ELF-1 (cell line): ENCODE measurements at regions not wholly inside any gene's neighbourhood (a gene's known extent, or its start where the extent isn't known, plus 50 kb on each side); places are given as distances from the start of the nearest gene placed in this dataset.
"Not testable (repeated sequence)": the region's sequence is repeated elsewhere in the genome, so short reads cannot be mapped to it uniquely, and the experiment has no call there.

Experiments
- DNase-seq: peaks from one replicate; pipeline ENCODE4 v3.0.0-alpha.2; 2016; ENCODE audit warnings: low read depth, low spot score

- DNase-seq = no peak
Measured at GRCh38 chr12:127008755-127009403, 1258.1 kb upstream of the TMEM132C start.

GRCh38 chr12:127012109-127012508 lies 1254.9 kb upstream of the TMEM132C start:
- DNase-seq = no peak

- DNase-seq = no peak
Measured at GRCh38 chr12:127013197-127013596, 1253.8 kb upstream of the TMEM132C start.

- DNase-seq = no peak
Measured at GRCh38 chr12:127014079-127014478, 1252.9 kb upstream of the TMEM132C start.

GRCh38 chr12:127024791-127025190 lies 1242.2 kb upstream of the TMEM132C start:
- no peak for DNase-seq

- DNase-seq = no peak
Measured at GRCh38 chr12:127025545-127025944, 1241.4 kb upstream of the TMEM132C start.

- no peak for DNase-seq
Measured at GRCh38 chr12:127035011-127035879, 1231.7 kb upstream of the TMEM132C start.

- no peak for DNase-seq
Measured at GRCh38 chr12:127038152-127038551, 1228.8 kb upstream of the TMEM132C start.

- no peak for DNase-seq
Measured at GRCh38 chr12:127038761-127039160, 1228.2 kb upstream of the TMEM132C start.

- no peak for DNase-seq
Measured at GRCh38 chr12:127041985-127042625, 1224.9 kb upstream of the TMEM132C start.

- no peak for DNase-seq
Measured at GRCh38 chr12:127043731-127044130, 1223.2 kb upstream of the TMEM132C start.

GRCh38 chr12:127044836-127045235 lies 1222.1 kb upstream of the TMEM132C start:
- DNase-seq = no peak

GRCh38 chr12:127046467-127046866 lies 1220.5 kb upstream of the TMEM132C start:
- DNase-seq = no peak

- no peak for DNase-seq
Measured at GRCh38 chr12:127048057-127048456, 1218.9 kb upstream of the TMEM132C start.

- DNase-seq = not testable (repeated sequence)
Measured at GRCh38 chr12:127048525-127048924, 1218.4 kb upstream of the TMEM132C start.

- no peak for DNase-seq
Measured at GRCh38 chr12:127051139-127051538, 1215.8 kb upstream of the TMEM132C start.

GRCh38 chr12:127052511-127053232 lies 1214.3 kb upstream of the TMEM132C start:
- no peak for DNase-seq

- DNase-seq = no peak
Measured at GRCh38 chr12:127054531-127054930, 1212.4 kb upstream of the TMEM132C start.

GRCh38 chr12:127060310-127060847 lies 1206.6 kb upstream of the TMEM132C start:
- no peak for DNase-seq

- DNase-seq = no peak
Measured at GRCh38 chr12:127060933-127061332, 1206.0 kb upstream of the TMEM132C start.

- no peak for DNase-seq
Measured at GRCh38 chr12:127063339-127064072, 1203.5 kb upstream of the TMEM132C start.
